CD4-positive, alpha-beta T cell treated with Interferon alpha-2 for 1 hour (primary cell): ENCODE measurements at regions not wholly inside any gene's neighbourhood (a gene's known extent, or its start where the extent isn't known, plus 50 kb on each side); places are given as distances from the start of the nearest gene placed in this dataset.

Experiments
- DNase-seq, 2 donors: peaks; one replicate each; pipeline ENCODE4 v3.0.0-alpha.2; 2020 to 2022

GRCh38 chr2:240349133-240350005 lies 86.1 kb upstream of the GPC1 start:
- DNase-seq: no peak

DNA sequence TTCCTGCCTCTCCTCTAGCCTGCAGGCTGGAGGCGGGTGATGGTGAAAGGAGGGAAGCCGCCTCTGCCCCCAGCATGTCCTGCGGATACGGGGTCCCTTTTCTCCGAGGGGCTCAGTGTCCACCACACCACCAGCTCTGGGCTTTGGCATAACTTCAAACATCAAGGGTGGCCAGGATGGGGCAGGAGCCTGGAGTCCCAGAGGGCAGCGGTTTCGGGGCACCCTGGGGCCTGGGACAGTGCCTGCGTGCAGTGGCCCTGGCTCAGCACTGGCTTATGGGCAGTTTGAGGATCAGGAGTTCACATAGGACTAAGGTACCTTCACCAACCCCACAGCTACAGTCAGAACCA lies 85.5 kb upstream of the GPC1 start:
- no peak for DNase-seq

- DNase-seq: no peak
Measured at GRCh38 chr2:240350696-240351087, 84.8 kb upstream of the GPC1 start.

DNA sequence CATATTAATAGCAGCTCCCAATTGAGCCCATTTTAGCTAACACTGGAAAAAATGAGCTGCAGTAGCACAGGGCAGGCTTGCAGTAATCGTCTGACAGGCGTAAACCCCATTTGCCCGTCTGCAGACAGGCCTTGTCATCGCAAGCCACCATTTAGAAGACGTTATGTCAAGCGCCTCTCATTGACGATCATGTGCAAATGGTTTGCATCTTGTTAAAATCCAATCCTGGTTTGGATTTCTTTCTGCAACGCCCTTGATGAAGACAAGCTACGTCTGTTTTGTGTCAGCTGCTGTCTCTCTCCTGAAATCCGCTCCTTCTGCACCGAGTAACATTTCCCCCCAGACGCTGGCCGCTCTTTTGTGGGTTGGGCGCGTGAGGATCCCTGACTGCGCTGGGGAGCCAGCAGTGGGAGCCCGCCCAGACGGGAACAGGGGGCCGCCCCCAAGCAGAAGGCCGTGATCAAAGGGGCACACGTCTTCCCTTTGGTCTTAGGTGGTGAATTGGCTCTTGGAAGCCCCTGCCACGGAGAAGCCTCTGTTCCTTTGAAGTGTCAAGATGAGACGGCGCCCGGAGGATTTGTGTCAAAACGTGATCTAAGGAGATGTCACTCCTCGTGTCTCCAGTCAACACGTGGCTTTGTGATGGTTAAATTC lies 84.2 kb upstream of the GPC1 start:
- DNase-seq: no peak

DNA sequence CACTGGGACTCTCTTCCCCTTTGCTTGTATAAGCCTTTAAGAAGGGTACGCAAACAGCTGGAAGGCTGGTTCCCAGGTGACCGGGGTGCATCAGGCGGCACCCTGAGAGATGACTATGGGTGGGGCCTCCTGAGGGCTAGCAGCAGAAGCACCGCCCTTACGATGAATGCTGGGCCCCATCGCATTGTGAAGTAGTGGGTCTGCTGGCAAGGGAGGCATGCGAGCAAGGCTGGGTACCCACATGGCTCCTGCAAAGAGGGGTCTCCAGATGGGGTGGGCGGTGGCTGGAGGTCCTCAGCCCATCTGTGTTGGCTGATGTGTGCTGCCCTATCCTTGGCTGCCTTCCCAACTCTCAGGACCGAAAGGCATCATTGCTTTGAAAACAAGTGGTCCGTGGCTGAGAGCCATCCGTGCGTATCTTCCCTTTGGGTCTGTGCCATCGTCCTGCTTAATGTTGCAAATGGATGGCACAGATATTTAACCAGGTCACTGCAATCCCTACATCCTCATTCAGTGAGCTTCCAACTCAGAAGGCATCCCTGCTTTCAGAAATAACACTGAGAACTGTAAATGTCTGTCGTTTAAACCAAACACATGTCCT lies 83.5 kb upstream of the GPC1 start:
- no peak for DNase-seq

DNA sequence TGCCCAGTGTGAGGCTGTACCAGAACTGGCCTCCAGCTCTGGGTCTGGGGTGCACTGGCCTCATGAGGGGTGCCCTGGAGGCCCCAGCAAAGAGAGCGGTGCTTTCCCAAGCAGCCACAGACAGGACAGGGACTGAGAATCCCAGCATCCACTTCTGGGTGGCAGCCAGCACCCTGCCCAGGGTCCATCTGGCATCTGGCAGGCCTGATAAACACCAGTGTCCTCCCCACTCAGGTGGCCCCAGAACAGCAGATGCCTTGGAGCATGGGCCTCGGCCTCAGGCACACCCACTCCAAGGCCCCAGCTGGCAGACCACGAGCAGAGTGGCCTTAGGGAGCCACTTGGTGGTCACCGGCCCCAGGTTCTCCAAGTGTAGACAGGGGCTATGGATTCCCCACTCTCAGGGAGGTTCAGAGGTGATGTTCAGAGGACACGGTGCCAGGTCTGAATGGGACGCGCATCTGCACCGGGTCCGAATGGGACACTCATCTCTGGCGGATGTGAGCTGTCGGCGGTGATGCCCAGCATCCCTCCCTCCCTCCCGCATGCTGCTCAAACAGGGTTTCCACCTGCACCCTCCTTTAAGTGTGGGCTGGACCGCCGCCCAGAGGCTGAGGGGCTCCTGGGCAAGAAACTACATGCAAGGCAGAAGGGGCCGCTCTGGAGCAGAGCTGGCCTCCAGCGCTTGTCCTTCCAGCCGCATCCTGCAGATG lies 82.2 kb upstream of the GPC1 start:
- DNase-seq: no peak

DNA sequence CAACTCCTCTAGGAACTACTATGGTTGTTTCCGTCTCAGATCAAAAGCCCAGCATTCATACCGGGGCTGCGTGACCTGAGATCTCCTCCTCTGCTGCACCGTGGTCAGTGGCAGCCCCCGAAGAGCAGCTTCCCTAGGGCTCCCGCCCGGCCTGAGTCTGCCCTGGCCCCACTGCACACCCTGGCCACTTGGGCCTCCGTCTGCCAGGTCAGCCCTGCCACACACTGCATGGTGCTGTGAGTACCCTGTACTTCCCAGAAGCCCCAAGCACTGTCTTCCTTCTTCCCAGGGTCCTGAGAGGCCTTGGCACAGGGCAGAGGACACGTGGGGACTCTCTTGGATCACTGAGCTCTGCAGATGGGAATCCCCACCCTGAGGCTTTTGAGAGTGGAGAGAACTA lies 81.5 kb upstream of the GPC1 start:
- no peak for DNase-seq

GRCh38 chr2:240355001-240355891 lies 80.2 kb upstream of the GPC1 start:
- no peak for DNase-seq

DNA sequence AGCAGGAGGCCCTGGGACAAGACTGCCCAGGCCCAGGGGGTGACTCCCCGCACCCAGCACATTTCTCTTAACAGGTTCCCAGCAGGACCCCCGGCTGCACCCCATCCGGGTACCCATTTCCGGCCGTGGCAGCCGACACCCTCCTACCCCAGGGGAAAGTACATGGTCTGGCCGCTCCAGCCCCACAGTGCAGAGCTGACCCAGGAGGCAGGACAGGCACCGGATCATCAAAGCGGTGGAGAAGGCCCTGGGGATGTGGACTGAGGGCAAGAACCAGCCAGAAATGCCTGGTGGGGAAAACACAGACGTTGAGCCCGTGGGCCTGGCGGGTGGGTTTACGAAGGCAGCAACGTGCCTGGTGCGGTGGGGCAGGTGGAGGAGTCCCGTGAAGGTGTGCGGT lies 79.5 kb upstream of the GPC1 start:
- no peak for DNase-seq

- DNase-seq: no peak
Measured at GRCh38 chr2:240356700-240357640, 78.5 kb upstream of the GPC1 start.

- DNase-seq: no peak
Measured at GRCh38 chr2:240357641-240358012, 77.8 kb upstream of the GPC1 start.

DNA sequence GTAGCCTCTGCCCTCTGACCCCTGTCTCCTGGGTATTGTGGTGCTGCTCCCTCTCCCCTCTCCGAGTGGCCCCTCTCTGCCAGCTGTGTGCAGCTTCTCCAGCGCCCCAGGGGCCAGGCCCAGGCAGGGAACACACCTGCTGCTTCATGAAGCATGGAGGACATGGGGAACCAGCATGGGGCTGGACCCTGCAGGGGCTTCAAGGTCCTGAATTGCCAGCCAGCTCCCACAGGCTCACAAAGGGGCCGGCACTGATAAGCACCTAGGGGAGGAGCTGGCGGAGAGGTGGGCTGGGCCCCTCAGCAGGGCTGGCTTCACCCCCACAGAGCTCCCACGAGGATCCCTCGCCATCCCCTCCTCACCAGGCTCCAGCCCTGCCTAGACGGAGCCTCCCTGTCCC lies 77.4 kb upstream of the GPC1 start:
- no peak for DNase-seq

DNA sequence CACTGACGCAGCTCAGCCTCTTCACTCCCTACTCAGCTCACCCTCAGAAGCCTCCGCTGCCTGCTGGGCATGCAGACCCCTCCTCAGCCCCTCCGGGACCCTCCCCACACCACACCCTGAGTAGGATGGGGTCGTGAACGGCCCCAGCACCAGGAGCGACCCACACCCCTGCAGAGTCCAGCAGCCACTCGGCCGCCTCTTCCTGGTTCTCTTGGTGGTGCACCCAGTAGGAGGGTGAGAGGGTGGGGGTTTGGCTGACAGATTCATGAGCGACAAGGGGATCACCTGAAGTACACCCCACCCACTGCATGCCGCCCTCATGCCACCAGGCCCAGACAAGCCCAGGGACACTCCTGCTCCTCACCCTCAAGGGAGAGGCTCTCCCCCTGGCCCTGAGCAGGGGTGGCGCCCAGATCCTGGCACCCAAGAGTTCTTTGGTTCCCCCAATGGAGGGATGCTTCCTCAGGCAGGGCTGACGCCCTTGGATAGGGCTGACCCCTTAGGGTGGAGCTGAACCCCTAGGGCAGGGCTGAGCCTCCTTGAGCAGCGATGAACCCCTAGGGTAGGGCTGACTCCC lies 76.6 kb upstream of the GPC1 start:
- no peak for DNase-seq

DNA sequence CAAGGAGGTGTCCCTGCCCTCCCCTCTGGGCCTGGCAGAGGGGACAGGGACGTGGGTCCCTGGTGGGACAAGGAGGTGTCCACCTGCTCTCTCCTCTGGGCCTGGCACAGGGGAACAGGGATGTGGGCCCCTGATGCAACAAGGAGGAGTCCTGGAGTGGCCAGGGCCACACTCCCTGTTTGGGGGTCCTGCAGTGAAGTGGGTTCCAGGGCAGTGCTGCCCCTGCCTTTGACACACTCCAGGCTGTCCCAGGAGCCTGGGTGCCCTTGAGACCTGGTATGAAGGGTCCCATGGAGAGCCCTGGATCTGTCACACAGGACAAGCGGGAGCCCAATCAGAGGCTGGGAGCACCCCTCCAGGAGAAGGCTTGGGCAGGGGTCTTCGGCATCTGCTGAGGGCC lies 75.8 kb upstream of the GPC1 start:
- no peak for DNase-seq

DNA sequence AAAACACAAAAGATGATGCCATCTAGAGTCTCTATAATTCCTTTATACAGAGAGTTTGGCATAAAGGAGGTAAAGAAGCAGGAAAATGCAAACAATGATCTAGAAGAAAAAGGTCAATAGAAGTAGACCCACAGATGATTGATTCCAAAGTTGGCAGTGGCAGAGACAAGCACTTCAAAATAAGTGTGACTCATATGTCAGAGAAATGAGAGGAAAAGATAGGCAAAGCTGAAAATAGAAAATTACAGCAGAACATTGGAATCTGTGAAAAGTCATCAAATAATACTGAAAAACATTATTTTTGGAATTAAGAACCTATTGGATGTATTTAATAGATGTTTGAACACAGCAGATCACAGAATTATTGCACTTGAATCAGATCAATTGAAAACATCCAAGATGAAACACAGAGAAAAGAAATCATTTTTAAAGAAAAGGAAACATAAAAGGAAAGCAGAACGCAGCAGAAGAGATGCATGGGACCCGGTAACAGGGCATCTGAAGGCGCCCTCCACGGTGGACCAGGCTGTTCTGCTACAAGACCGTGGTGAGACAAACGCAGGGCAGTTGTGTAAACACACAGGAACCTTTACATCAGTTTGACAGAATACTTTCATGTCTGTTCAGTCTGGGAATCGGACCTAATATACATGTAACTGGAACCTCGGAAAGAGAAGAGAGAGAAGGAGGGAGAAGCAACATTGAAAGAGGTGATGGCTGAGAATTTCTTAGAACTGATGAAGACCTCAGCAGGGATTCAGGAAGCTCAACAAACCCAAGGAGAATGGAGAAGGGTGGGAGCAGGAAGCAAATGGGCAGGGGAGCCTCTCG lies 74.6 kb upstream of the GPC1 start:
- no peak for DNase-seq

- DNase-seq: no peak
Measured at GRCh38 chr2:240362216-240362755, 73.2 kb upstream of the GPC1 start.

GRCh38 chr2:240362826-240363745 lies 72.4 kb upstream of the GPC1 start:
- DNase-seq: no peak

- DNase-seq: no peak
Measured at GRCh38 chr2:240363746-240364581, 71.5 kb upstream of the GPC1 start.
